Right lobe of liver (tissue), 6 donors: ENCODE measurements at regions not wholly inside any gene's neighbourhood (a gene's known extent, or its start where the extent isn't known, plus 50 kb on each side); places are given as distances from the start of the nearest gene placed in this dataset.

ENCODE experiments used
- ATAC-seq, 4 donors: fragments of 200-7000 bp; cut with Tn5 transposase; one replicate each; pipeline ENCODE4 v1.9.1; 2020; ENCODE audit warnings: mild to moderate bottlenecking in 4 of 4, moderate library complexity in 4 of 4
- DNase-seq, 3 donors: peaks; one replicate each; pipeline ENCODE4 v3.0.0-alpha.2; 2020
- H3K27ac ChIP-seq, 3 donors: fragments of 200-600 bp; one replicate each; pipeline ENCODE4 v1.8.0; 2022
- H3K27me3 ChIP-seq, 2 donors: fragments of 200-600 bp; one replicate each; pipeline ENCODE4 v1.8.0; 2022
- H3K36me3 ChIP-seq, 4 donors: fragments of 200-600 bp; sonication (generic) in 1 of 4; one replicate each; pipeline versions ENCODE4 v1.5.1 to v1.8.0; 2017 to 2022; ENCODE audit warnings: control low read depth in 1 of 4
- H3K4me1 ChIP-seq, 4 donors: fragments of 200-600 bp; sonication (generic) in 1 of 4; one replicate each; pipeline versions ENCODE4 v1.5.1 to v1.8.0; 2017 to 2022; ENCODE audit warnings: control low read depth in 1 of 4
- H3K4me3 ChIP-seq, 3 donors: fragments of 200-600 bp; one replicate each; pipeline ENCODE4 v1.8.0; 2022
- H3K9me3 ChIP-seq, 4 donors: fragments of 200-600 bp; sonication (generic) in 1 of 4; one replicate each; pipeline versions ENCODE4 v1.5.1 to v1.8.0; 2017 to 2022; ENCODE audit warnings: control low read depth in 1 of 4
- POLR2A ChIP-seq: fragments of 450-650 bp; IDR thresholded peaks from one replicate; pipeline ENCODE4 v1.6.1; 2017; ENCODE audit warnings: antibody characterized with exemption, mild to moderate bottlenecking
- WGBS: methylation state at CpG from one replicate; pipeline ENCODE4 v1.1.6; 2018; ENCODE audit warnings: low coverage, low lambda C conversion rate; ENCODE audit not compliant: insufficient coverage; ENCODE audit errors: missing lambda C conversion rate; 5-methylcytosine and 5-hydroxymethylcytosine counted together
- intact Hi-C, 2 donors: fragments of 100-400 bp; cut with DNase I; formaldehyde crosslinking; loops; one replicate each; pipeline versions ENCODE4 v1.11.2 to v1.14.1; 2022
- TF ChIP-seq, protein P1 (sequence below), 4 donors: fragments of 200-600 bp in 3 of 4; fragments of 450-650 bp in 1 of 4; IDR thresholded peaks; one replicate each; pipeline versions ENCODE4 v1.5.1 to v1.8.0; 2016 to 2022; ENCODE audit warnings: antibody characterized with exemption in 4 of 4, mild to moderate bottlenecking in 2 of 4
- donor health status: DM: no; HTN: yes; CAD: no.
- donor health status: DM: no; HTN: no; CAD: no.
- donor health status: DM: no; HTN: no; CAD: no.
- donor health status: DM: no; HTN: yes; CAD: no.
- donor health status: DM: no; HTN: yes; CAD: no.

DNA sequence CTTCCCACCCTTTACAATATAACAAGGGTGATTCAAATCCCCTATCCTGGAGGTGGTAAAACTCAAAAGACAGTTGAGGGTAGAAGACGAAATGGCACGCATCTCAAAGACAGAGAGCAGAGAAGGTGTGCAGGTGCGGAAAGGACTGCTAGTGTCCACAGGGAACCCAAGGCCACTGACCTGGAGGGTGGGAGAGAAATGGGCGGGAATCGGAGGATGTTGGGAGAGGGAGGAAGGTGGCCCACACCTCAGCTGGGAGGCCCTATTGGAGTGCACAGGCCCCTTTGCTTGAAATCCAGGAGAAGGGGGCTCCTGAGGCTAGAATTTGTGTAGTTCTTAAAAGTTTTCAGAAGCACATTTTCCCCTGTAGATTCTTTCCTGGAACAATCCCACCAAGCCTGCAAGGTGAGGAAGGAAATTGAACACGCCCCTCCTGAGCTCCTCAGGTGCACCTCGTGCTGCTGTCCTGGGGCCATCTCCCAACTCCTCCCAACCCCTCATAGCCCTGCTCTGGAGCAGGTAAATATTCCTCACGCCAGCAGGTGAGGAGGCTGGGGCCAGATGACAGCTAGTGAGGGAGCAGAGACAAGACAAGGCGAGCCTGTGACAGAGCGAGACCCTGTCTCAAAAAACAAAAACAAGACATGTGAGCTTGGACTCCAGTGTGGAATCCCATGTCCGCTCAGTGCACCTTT, 99.3 kb downstream of the MCFD2 start:
- no peaks in the 10 kb centered on the region for H3K36me3 ChIP-seq
- H3K4me1 ChIP-seq = no peaks in the 10 kb centered on the region
- no peaks in the 10 kb centered on the region for H3K9me3 ChIP-seq
- ATAC-seq (no peak), DNase-seq (no peak)
- no peak overlapping the region for H3K4me3 ChIP-seq
- WGBS = 81% methylated on average over 8 of the region's 11 CpGs
- TF ChIP-seq POLR2A = no peak
- TF ChIP-seq, protein P1, sequence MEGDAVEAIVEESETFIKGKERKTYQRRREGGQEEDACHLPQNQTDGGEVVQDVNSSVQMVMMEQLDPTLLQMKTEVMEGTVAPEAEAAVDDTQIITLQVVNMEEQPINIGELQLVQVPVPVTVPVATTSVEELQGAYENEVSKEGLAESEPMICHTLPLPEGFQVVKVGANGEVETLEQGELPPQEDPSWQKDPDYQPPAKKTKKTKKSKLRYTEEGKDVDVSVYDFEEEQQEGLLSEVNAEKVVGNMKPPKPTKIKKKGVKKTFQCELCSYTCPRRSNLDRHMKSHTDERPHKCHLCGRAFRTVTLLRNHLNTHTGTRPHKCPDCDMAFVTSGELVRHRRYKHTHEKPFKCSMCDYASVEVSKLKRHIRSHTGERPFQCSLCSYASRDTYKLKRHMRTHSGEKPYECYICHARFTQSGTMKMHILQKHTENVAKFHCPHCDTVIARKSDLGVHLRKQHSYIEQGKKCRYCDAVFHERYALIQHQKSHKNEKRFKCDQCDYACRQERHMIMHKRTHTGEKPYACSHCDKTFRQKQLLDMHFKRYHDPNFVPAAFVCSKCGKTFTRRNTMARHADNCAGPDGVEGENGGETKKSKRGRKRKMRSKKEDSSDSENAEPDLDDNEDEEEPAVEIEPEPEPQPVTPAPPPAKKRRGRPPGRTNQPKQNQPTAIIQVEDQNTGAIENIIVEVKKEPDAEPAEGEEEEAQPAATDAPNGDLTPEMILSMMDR (IDR thresholded peaks at IDR 0.05) = no peak
- no peaks in the 10 kb centered on the region for H3K27me3 ChIP-seq
- intact Hi-C loops = no loop called here
- no peak overlapping the region for H3K27ac ChIP-seq

DNA sequence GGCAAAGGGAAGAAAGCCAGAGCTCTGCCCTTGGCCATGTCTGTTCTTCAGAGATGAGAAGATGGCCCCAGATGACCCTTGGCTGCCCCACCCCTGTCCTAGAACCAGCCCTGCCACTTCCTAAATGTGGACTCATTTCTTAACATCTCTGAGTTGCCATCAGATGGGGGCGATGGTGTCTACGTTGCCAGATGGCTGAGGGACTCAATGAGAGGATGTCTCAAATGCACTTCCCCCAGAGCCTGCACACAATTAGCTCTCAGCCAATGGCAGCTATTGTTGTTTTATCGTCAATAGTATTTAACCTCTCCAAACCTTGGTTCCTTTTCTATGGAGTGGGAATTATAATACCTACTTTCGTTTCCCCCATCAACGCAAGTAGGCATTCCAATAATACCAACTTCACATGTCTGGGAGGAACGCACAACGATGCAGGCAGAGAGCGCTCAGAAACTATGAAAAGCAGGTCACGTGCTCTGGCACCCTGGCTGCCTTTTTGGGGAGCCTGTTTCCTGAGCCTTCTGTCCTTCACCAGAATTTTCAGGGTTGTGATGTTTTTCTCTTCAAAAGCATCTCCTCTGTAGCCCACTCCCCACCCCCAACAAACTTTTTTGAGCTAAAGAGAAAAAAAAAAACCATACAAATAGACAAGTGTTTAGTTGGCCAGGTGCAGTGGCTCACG, 100.3 kb downstream of the MCFD2 start:
- no peak for DNase-seq
- ATAC-seq = peak in 1 of 4 donors; percentile 14
- H3K36me3 ChIP-seq = no peaks in the 10 kb centered on the region
- H3K9me3 ChIP-seq = no peaks in the 10 kb centered on the region
- H3K4me3 ChIP-seq = no peak overlapping the region
- intact Hi-C loops = no loop called here
- WGBS = 92% methylated on average over 10 of the region's 10 CpGs
- peak overlapping the region in 1 of 3 donors; percentile 67 for H3K27ac ChIP-seq
- TF ChIP-seq, protein P1 (IDR thresholded peaks at IDR 0.05) = no peak
- TF ChIP-seq POLR2A = no peak
- no peaks in the 10 kb centered on the region for H3K4me1 ChIP-seq
- H3K27me3 ChIP-seq = no peaks in the 10 kb centered on the region

DNA sequence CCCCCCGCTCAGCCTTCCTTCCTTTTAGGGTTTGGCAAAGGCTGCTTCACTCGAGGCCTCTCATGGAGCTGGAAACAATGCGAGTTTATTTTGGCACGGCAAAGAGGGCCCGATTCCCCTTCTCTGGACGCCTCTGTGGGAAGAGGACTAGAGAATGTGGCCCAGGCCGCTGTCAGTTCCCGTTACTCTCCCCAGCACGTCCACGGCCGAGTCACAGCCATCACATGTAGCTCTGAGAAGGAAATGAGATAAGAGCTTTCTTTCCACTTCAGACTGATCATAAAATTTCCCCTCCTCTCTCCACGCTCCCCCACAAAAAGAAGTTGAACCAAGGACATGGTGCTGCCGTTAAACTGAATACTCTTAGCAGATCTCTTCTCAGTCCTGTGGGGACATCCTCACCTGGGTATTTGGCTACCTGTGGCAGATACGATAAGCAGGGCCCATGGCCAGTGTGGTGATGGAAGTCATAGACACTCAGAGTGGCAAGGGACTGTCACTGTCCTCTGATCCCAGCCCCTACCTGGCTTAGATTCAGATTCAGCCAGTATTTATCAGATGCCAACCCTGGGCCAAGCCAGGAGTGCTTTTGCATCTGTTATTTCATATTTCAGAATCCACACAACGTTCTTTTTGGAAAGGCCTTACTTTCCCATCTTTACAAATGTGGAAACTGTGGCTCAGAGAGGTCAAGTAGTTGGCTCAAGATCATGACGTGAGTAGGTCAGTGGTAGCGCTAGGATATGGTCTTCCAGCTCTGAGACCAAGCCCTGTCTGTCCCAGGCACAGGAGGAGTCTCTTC, 101.2 kb downstream of the MCFD2 start:
- ATAC-seq = peak; percentile 55 to 90 (median 80)
- no peak for TF ChIP-seq POLR2A
- TF ChIP-seq, protein P1 (IDR thresholded peaks at IDR 0.05) = no peak
- no peaks in the 10 kb centered on the region for H3K36me3 ChIP-seq
- WGBS = 64% methylated on average over 16 of the region's 17 CpGs
- no peaks in the 10 kb centered on the region for H3K9me3 ChIP-seq
- no peaks in the 10 kb centered on the region for H3K4me1 ChIP-seq
- peak overlapping the region in 2 of 3 donors; percentile 45 to 67 for H3K27ac ChIP-seq
- H3K27me3 ChIP-seq = no peaks in the 10 kb centered on the region
- intact Hi-C loops = no loop called here
- H3K4me3 ChIP-seq = no peak overlapping the region
- DNase-seq = peak in 1 of 3 donors; percentile 73

DNA sequence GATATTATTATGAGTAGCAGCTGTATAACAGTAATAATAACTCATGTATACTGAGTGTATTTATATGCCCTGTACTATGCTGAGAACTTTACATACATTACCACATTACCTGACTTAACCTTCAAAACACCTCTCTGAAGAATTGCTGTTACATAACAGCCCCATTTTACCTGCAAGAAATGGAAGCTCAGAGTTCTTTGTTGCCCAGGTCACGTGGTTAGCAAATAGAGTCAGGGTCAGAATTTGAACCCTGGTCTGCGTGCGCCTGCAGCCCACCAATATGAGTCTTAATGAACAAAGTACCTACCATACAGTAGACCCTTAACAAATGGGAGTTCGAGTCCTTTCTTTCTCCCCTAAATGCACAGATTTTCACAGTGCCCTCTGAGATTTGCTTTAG, 101.9 kb downstream of the MCFD2 start:
- Histone ChIP-seq H3K36me3 (no peaks in the 10 kb centered on the region), H3K4me3 (no peak overlapping the region), H3K4me1 (no peaks in the 10 kb centered on the region), H3K27me3 (no peaks in the 10 kb centered on the region), H3K9me3 (no peaks in the 10 kb centered on the region), H3K27ac (peak overlapping the region in 2 of 3 donors; percentile 45 to 47)
- intact Hi-C loops = no loop called here
- no peak for ATAC-seq
- TF ChIP-seq, protein P1 (IDR thresholded peaks at IDR 0.05) = no peak
- no peak for TF ChIP-seq POLR2A
- WGBS = 45% methylated on average over 4 of the region's 4 CpGs
- DNase-seq = no peak
